ENCODE measurements at regions not wholly inside any gene's neighbourhood (a gene's known extent, or its start where the extent isn't known, plus 50 kb on each side); places are given as distances from the start of the nearest gene placed in this dataset.

DNA sequence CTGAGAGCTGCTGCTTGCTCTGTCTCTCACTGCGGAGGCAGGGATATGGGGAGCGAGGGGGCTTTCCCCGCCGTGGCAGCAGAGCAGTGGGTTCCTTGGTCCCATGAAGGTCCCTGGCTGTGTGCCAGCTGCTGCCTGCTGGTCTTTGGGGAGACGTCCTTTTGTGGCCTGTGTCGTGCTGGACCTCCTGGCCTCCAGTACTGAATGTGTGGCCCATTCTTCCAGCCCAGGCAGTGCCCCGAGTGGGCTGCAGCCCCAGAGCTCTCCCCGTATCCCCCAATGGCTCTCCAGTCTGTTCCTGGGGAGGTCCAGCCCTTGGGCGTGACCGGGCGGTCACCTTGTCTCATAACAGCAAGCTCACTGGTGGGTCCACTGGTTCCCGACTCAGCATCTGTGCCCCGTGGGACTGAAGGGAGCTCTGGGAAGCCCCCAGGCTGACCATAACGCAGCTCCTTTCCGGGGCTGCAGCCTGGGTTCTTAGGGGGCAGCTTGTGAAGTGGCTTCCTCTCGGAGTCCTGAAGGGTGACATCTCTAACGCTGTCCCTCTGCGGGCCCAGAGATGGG is 115.6 kb downstream of the SMIM20 start:
- no peak for TF ChIP-seq GLIS3 (CRISPR knock-in tag; IDR thresholded peaks at IDR 0.05)
- TF ChIP-seq OSR1 (CRISPR knock-in tag; IDR thresholded peaks at IDR 0.05): no peak
- no peak for TF ChIP-seq ZFP30 (CRISPR knock-in tag; IDR thresholded peaks at IDR 0.05)
- no peak for TF ChIP-seq ZFP3 (CRISPR knock-in tag; IDR thresholded peaks at IDR 0.05)
- TF ChIP-seq, protein P1, sequence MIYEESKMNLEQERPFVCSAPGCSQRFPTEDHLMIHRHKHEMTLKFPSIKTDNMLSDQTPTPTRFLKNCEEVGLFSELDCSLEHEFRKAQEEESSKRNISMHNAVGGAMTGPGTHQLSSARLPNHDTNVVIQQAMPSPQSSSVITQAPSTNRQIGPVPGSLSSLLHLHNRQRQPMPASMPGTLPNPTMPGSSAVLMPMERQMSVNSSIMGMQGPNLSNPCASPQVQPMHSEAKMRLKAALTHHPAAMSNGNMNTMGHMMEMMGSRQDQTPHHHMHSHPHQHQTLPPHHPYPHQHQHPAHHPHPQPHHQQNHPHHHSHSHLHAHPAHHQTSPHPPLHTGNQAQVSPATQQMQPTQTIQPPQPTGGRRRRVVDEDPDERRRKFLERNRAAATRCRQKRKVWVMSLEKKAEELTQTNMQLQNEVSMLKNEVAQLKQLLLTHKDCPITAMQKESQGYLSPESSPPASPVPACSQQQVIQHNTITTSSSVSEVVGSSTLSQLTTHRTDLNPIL (CRISPR knock-in tag; IDR thresholded peaks at IDR 0.05; ENCODE audit: low read depth): no peak
- TF ChIP-seq, protein P2, sequence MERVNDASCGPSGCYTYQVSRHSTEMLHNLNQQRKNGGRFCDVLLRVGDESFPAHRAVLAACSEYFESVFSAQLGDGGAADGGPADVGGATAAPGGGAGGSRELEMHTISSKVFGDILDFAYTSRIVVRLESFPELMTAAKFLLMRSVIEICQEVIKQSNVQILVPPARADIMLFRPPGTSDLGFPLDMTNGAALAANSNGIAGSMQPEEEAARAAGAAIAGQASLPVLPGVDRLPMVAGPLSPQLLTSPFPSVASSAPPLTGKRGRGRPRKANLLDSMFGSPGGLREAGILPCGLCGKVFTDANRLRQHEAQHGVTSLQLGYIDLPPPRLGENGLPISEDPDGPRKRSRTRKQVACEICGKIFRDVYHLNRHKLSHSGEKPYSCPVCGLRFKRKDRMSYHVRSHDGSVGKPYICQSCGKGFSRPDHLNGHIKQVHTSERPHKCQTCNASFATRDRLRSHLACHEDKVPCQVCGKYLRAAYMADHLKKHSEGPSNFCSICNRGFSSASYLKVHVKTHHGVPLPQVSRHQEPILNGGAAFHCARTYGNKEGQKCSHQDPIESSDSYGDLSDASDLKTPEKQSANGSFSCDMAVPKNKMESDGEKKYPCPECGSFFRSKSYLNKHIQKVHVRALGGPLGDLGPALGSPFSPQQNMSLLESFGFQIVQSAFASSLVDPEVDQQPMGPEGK (CRISPR knock-in tag; IDR thresholded peaks at IDR 0.05; ENCODE audit: borderline replicate concordance): no peak
